ENCODE measurements at regions not wholly inside any gene's neighbourhood (a gene's known extent, or its start where the extent isn't known, plus 50 kb on each side); places are given as distances from the start of the nearest gene placed in this dataset.

DNA sequence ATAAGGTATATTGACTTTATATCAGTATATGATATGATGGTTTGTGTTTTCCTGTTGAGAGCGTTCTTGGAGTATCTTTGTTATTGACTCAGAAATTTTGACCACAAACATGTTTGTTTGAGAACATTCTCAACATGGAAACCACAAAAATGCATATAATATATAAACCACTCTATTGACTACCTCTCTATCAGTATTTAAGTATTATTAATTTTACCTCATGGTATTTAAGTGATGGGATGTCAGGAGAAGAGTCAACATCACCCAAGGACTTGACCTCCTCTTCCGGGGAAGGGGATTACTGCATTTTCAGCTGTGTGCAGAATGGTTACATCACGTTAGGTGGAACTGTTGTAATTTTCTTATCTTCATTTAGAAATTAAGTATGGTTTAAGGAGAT is 54.3 kb upstream of the PUDP start:
- TF ChIP-seq SYNCRIP (IDR thresholded peaks at IDR 0.05; ENCODE audit: insufficient read depth, low read depth, low read length) (no peak), TOPORS (CRISPR knock-in tag; IDR thresholded peaks at IDR 0.05) (no peak), EP300 (IDR thresholded peaks at IDR 0.05; ENCODE audit: low read depth in 2 of 2, low read length in 2 of 2) (no peak), EP300 (CRISPR knock-in tag; IDR thresholded peaks at IDR 0.05; ENCODE audit: borderline replicate concordance) (no peak), RAD51 (IDR thresholded peaks at IDR 0.05; ENCODE audit: borderline replicate concordance) (no peak), BRCA1 (CRISPR knock-in tag; IDR thresholded peaks at IDR 0.05) (no peak), ZNF207 (IDR thresholded peaks at IDR 0.05; ENCODE audit: borderline replicate concordance) (no peak), ZNF841 (CRISPR knock-in tag; IDR thresholded peaks at IDR 0.05; ENCODE audit: borderline replicate concordance) (no peak), EZH2 (conservative IDR thresholded peaks at IDR 0.05; ENCODE audit: low read depth, low read length) (no peak)
- TF ChIP-seq, protein P1, sequence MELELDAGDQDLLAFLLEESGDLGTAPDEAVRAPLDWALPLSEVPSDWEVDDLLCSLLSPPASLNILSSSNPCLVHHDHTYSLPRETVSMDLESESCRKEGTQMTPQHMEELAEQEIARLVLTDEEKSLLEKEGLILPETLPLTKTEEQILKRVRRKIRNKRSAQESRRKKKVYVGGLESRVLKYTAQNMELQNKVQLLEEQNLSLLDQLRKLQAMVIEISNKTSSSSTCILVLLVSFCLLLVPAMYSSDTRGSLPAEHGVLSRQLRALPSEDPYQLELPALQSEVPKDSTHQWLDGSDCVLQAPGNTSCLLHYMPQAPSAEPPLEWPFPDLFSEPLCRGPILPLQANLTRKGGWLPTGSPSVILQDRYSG (CRISPR knock-in tag; IDR thresholded peaks at IDR 0.05), result no peak
- TF ChIP-seq, protein P2, sequence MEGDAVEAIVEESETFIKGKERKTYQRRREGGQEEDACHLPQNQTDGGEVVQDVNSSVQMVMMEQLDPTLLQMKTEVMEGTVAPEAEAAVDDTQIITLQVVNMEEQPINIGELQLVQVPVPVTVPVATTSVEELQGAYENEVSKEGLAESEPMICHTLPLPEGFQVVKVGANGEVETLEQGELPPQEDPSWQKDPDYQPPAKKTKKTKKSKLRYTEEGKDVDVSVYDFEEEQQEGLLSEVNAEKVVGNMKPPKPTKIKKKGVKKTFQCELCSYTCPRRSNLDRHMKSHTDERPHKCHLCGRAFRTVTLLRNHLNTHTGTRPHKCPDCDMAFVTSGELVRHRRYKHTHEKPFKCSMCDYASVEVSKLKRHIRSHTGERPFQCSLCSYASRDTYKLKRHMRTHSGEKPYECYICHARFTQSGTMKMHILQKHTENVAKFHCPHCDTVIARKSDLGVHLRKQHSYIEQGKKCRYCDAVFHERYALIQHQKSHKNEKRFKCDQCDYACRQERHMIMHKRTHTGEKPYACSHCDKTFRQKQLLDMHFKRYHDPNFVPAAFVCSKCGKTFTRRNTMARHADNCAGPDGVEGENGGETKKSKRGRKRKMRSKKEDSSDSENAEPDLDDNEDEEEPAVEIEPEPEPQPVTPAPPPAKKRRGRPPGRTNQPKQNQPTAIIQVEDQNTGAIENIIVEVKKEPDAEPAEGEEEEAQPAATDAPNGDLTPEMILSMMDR (CRISPR knock-in tag; IDR thresholded peaks at IDR 0.05), result no peak
- TF ChIP-seq, protein P3, sequence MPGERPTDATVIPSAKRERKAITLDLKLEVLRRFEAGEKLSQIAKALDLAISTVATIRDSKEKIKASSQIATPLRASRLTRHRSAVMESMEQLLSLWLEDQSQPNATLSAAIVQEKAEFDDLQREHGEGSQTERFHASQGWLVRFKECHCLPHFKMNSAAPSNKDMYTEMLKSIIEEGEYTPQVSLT (CRISPR knock-in tag; IDR thresholded peaks at IDR 0.05; ENCODE audit: borderline replicate concordance, low read depth), result no peak

Data from HepG2 (cell line).